ENCODE measurements at regions not wholly inside any gene's neighbourhood (a gene's known extent, or its start where the extent isn't known, plus 50 kb on each side); places are given as distances from the start of the nearest gene placed in this dataset.

DNA sequence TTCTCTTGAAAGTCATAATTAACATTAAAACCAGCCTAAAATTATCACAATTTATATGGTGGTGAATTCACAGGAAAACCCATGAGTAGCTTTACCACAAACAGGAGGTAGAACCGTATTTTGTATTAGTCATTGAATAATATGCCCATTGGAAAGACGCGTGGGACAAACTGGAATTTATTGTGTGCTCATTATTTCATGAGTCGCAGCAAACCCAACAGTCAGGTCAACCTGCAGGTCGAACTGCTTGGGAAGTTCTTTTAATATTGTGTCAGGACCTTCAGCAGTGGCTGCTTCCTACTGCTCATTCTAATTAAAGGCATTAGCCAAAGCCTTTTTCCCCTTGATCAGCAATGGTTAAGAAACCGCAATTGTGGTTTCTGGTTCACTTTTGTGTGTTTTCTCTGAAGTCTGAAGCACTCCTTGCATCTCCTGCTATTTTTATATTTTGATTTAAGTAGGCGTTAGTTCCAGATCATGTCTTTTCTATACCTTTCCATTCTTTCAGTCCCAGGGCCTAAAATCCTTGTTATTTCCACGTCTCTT, 100.1 kb downstream of the RAB11FIP2 start:
- H2AFZ ChIP-seq (ENCODE audit: low read depth, low read length) = no peak overlapping the region
- H3K4me1 ChIP-seq (ENCODE audit: insufficient read depth, low read length) = peaks cover 5% of the 10 kb centered on the region; the same call in 1 of the 2 replicates
- H3K27ac ChIP-seq (ENCODE audit: low read length) = no peak overlapping the region
- no peaks in the 10 kb centered on the region for H3K36me3 ChIP-seq (ENCODE audit: insufficient read depth, low read length)
- ATAC-seq (ENCODE audit: insufficient read depth, low read depth) (no peak), DNase-seq (no peak)
- no peak for TF ChIP-seq EZH2 (IDR thresholded peaks at IDR 0.05; ENCODE audit: borderline replicate concordance, low read depth, low read length, severe bottlenecking)
- TF ChIP-seq, protein P1, sequence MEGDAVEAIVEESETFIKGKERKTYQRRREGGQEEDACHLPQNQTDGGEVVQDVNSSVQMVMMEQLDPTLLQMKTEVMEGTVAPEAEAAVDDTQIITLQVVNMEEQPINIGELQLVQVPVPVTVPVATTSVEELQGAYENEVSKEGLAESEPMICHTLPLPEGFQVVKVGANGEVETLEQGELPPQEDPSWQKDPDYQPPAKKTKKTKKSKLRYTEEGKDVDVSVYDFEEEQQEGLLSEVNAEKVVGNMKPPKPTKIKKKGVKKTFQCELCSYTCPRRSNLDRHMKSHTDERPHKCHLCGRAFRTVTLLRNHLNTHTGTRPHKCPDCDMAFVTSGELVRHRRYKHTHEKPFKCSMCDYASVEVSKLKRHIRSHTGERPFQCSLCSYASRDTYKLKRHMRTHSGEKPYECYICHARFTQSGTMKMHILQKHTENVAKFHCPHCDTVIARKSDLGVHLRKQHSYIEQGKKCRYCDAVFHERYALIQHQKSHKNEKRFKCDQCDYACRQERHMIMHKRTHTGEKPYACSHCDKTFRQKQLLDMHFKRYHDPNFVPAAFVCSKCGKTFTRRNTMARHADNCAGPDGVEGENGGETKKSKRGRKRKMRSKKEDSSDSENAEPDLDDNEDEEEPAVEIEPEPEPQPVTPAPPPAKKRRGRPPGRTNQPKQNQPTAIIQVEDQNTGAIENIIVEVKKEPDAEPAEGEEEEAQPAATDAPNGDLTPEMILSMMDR (IDR thresholded peaks at IDR 0.05; ENCODE audit: borderline replicate concordance, extremely low read depth, low read length, poor library complexity, severe bottlenecking) = no peak
- H3K4me3 ChIP-seq (ENCODE audit: low read depth in 1 of 2, low read length in 2 of 2) = no peak overlapping the region
- H3K27me3 ChIP-seq (ENCODE audit: insufficient read depth, low read length, poor library complexity) = peaks cover 11% of the 10 kb centered on the region
- no peak overlapping the region for H3K4me2 ChIP-seq (ENCODE audit: insufficient read depth, low read length)
- no peaks in the 10 kb centered on the region for H3K9me3 ChIP-seq (ENCODE audit: insufficient read depth, low read length, severe bottlenecking)
- no peak overlapping the region for H3K9ac ChIP-seq (ENCODE audit: low read depth, low read length)
- H4K20me1 ChIP-seq (ENCODE audit: insufficient read depth, low read length) = no peaks in the 10 kb centered on the region
- H3K79me2 ChIP-seq (ENCODE audit: insufficient read depth, low read length) = no peaks in the 10 kb centered on the region

GRCh38 chr10:117948493-117948892, 98.2 kb downstream of the RAB11FIP2 start:
- H3K27ac ChIP-seq (ENCODE audit: low read length) = no peak overlapping the region
- no peak overlapping the region for H3K4me2 ChIP-seq (ENCODE audit: insufficient read depth, low read length)
- H3K36me3 ChIP-seq (ENCODE audit: insufficient read depth, low read length) = no peaks in the 10 kb centered on the region
- no peaks in the 10 kb centered on the region for H3K9me3 ChIP-seq (ENCODE audit: insufficient read depth, low read length, severe bottlenecking)
- peaks cover 5% of the 10 kb centered on the region; the same call in 1 of the 2 replicates for H3K4me1 ChIP-seq (ENCODE audit: insufficient read depth, low read length)
- TF ChIP-seq, protein P1 (IDR thresholded peaks at IDR 0.05; ENCODE audit: borderline replicate concordance, extremely low read depth, low read length, poor library complexity, severe bottlenecking) = no peak
- no peak for TF ChIP-seq EZH2 (IDR thresholded peaks at IDR 0.05; ENCODE audit: borderline replicate concordance, low read depth, low read length, severe bottlenecking)
- no peak overlapping the region for H3K4me3 ChIP-seq (ENCODE audit: low read depth in 1 of 2, low read length in 2 of 2)
- no peak for DNase-seq
- no peak overlapping the region for H2AFZ ChIP-seq (ENCODE audit: low read depth, low read length)
- no peak for ATAC-seq (ENCODE audit: insufficient read depth, low read depth)
- no peak overlapping the region for H3K9ac ChIP-seq (ENCODE audit: low read depth, low read length)
- no peaks in the 10 kb centered on the region for H4K20me1 ChIP-seq (ENCODE audit: insufficient read depth, low read length)
- H3K79me2 ChIP-seq (ENCODE audit: insufficient read depth, low read length) = no peaks in the 10 kb centered on the region
- peaks cover 11% of the 10 kb centered on the region for H3K27me3 ChIP-seq (ENCODE audit: insufficient read depth, low read length, poor library complexity)

DNA sequence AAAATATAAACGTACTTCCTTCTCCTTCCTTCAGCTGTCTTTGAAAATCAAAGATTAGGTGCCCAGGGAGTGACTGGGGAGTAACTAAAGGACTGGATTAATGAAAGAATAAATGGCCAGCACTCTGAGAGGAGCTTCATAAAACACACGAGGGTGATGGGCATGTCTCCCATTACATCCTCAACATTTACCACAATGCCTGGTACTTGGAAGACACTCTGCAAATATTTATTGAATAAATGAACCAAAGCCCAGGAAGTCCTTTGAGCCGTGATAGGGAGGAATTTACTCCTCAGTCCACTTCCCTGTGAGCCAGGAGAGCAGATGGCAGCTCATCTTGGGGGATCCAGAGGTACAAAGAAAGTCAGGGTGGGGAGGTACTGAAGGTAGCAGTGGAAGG, 96.3 kb downstream of the RAB11FIP2 start:
- DNase-seq (no peak), ATAC-seq (ENCODE audit: insufficient read depth, low read depth) (no peak)
- Histone ChIP-seq H3K79me2 (ENCODE audit: insufficient read depth, low read length) (no peaks in the 10 kb centered on the region), H3K4me3 (ENCODE audit: low read depth in 1 of 2, low read length in 2 of 2) (no peak overlapping the region), H4K20me1 (ENCODE audit: insufficient read depth, low read length) (no peaks in the 10 kb centered on the region), H3K4me1 (ENCODE audit: insufficient read depth, low read length) (peaks cover 5% of the 10 kb centered on the region; the same call in 1 of the 2 replicates), H3K9me3 (ENCODE audit: insufficient read depth, low read length, severe bottlenecking) (no peaks in the 10 kb centered on the region), H3K27ac (ENCODE audit: low read length) (no peak overlapping the region), H3K4me2 (ENCODE audit: insufficient read depth, low read length) (no peak overlapping the region), H3K36me3 (ENCODE audit: insufficient read depth, low read length) (no peaks in the 10 kb centered on the region), H2AFZ (ENCODE audit: low read depth, low read length) (no peak overlapping the region), H3K27me3 (ENCODE audit: insufficient read depth, low read length, poor library complexity) (peaks cover 11% of the 10 kb centered on the region), H3K9ac (ENCODE audit: low read depth, low read length) (no peak overlapping the region)
- TF ChIP-seq, protein P1 (IDR thresholded peaks at IDR 0.05; ENCODE audit: borderline replicate concordance, extremely low read depth, low read length, poor library complexity, severe bottlenecking) = no peak
- TF ChIP-seq EZH2 (IDR thresholded peaks at IDR 0.05; ENCODE audit: borderline replicate concordance, low read depth, low read length, severe bottlenecking) = no peak
